Ovary (tissue), 3 donors: ENCODE measurements at regions not wholly inside any gene's neighbourhood (a gene's known extent, or its start where the extent isn't known, plus 50 kb on each side); places are given as distances from the start of the nearest gene placed in this dataset.

Experiments
- CTCF ChIP-seq, 3 donors: fragments of 450-650 bp in 2 of 3; fragments of 200-600 bp in 1 of 3; IDR thresholded peaks; one replicate each; pipeline versions ENCODE4 v1.5.1 to v1.8.0; 2016 to 2022; ENCODE audit warnings: antibody characterized with exemption in 3 of 3, mild to moderate bottlenecking in 1 of 3
- EP300 ChIP-seq: sonication (generic); formaldehyde crosslinking; IDR thresholded peaks from one replicate; pipeline ENCODE4 v1.6.1; 2017; ENCODE audit warnings: antibody characterized with exemption
- POLR2A ChIP-seq: fragments of 450-650 bp; IDR thresholded peaks from one replicate; pipeline ENCODE4 v1.6.1; 2017; ENCODE audit warnings: antibody characterized with exemption, mild to moderate bottlenecking, moderate library complexity
- donor health status: DM: no; HTN: no; CAD: no.

- TF ChIP-seq CTCF (IDR thresholded peaks at IDR 0.05) (no peak), EP300 (no peak), POLR2A (no peak)
Measured at GRCh38 chr1:177432897-177433296, 262.1 kb downstream of the BRINP2 start.
